ENCODE measurements at regions not wholly inside any gene's neighbourhood (a gene's known extent, or its start where the extent isn't known, plus 50 kb on each side); places are given as distances from the start of the nearest gene placed in this dataset.

GRCh38 chr5:17441351-17441750, 56.7 kb upstream of the TAF11L2 start:
- TF ChIP-seq POLR2A (IDR thresholded peaks at IDR 0.05; ENCODE audit: low read depth, low read length), result no peak
- TF ChIP-seq POLR2AphosphoS5 (IDR thresholded peaks at IDR 0.05; ENCODE audit: insufficient read depth, low read depth, low read length), result no peak
- TF ChIP-seq FOS (IDR thresholded peaks at IDR 0.05; ENCODE audit: borderline replicate concordance, insufficient read depth, low read length), result no peak
- no peak for TF ChIP-seq CTCF (IDR thresholded peaks at IDR 0.05; ENCODE audit: extremely low read depth in 1 of 2, insufficient read depth in 1 of 2, low read depth in 1 of 2, low read length in 2 of 2)
